ENCODE measurements at regions not wholly inside any gene's neighbourhood (a gene's known extent, or its start where the extent isn't known, plus 50 kb on each side); places are given as distances from the start of the nearest gene placed in this dataset.

- DNase-seq (ENCODE audit: low read depth): no peak
These were observed 279.5 kb upstream of the MYOCD start for GRCh38 chr17:12386225-12386624.

GRCh38 chr17:12388226-12388625 is 277.5 kb upstream of the MYOCD start:
- DNase-seq (ENCODE audit: low read depth): no peak

- DNase-seq (ENCODE audit: low read depth): no peak
These were observed 276.3 kb upstream of the MYOCD start for GRCh38 chr17:12389421-12389820.

GRCh38 chr17:12390631-12391030 is 275.1 kb upstream of the MYOCD start:
- DNase-seq (ENCODE audit: low read depth): no peak

- no peak for DNase-seq (ENCODE audit: low read depth)
These were observed 274.2 kb upstream of the MYOCD start for GRCh38 chr17:12391468-12391867.

GRCh38 chr17:12395733-12396354 is 269.8 kb upstream of the MYOCD start:
- DNase-seq (ENCODE audit: low read depth): no peak

GRCh38 chr17:12398441-12399051 is 267.1 kb upstream of the MYOCD start:
- no peak for DNase-seq (ENCODE audit: low read depth)

- DNase-seq (ENCODE audit: low read depth): no peak
These were observed 262.6 kb upstream of the MYOCD start for GRCh38 chr17:12402963-12403622.

GRCh38 chr17:12403881-12404398 is 261.8 kb upstream of the MYOCD start:
- DNase-seq (ENCODE audit: low read depth): no peak

GRCh38 chr17:12406623-12407215 is 259.0 kb upstream of the MYOCD start:
- DNase-seq (ENCODE audit: low read depth): no peak

GRCh38 chr17:12407495-12408252 is 258.0 kb upstream of the MYOCD start:
- DNase-seq (ENCODE audit: low read depth): no peak

GRCh38 chr17:12409082-12409481 is 256.6 kb upstream of the MYOCD start:
- no peak for DNase-seq (ENCODE audit: low read depth)

GRCh38 chr17:12410717-12411116 is 255.0 kb upstream of the MYOCD start:
- no peak for DNase-seq (ENCODE audit: low read depth)

GRCh38 chr17:12415031-12415430 is 250.7 kb upstream of the MYOCD start:
- DNase-seq (ENCODE audit: low read depth): no peak

- no peak for DNase-seq (ENCODE audit: low read depth)
These were observed 244.6 kb upstream of the MYOCD start for GRCh38 chr17:12421077-12421476.

GRCh38 chr17:12421646-12422306 is 243.9 kb upstream of the MYOCD start:
- no peak for DNase-seq (ENCODE audit: low read depth)

GRCh38 chr17:12422651-12423050 is 243.0 kb upstream of the MYOCD start:
- DNase-seq (ENCODE audit: low read depth): no peak

- DNase-seq (ENCODE audit: low read depth): no peak
These were observed 242.4 kb upstream of the MYOCD start for GRCh38 chr17:12423337-12423736.

- DNase-seq (ENCODE audit: low read depth): no peak
These were observed 236.6 kb upstream of the MYOCD start for GRCh38 chr17:12429116-12429515.

- DNase-seq (ENCODE audit: low read depth): no peak
These were observed 234.5 kb upstream of the MYOCD start for GRCh38 chr17:12431188-12431587.

GRCh38 chr17:12438212-12438611 is 227.5 kb upstream of the MYOCD start:
- no peak for DNase-seq (ENCODE audit: low read depth)

Measured in activated T-cell treated with anti-CD3 and anti-CD28 coated beads for 48 hours (primary cell).